Naive thymus-derived CD4-positive, alpha-beta T cell (primary cell): ENCODE measurements at regions not wholly inside any gene's neighbourhood (a gene's known extent, or its start where the extent isn't known, plus 50 kb on each side); places are given as distances from the start of the nearest gene placed in this dataset.

ENCODE experiments used
- ATAC-seq: fragments of 150-1000 bp; cut with Tn5 transposase; 2 replicates; pipeline ENCODE4 v1.10.0; 2021; ENCODE audit warnings: mild to moderate bottlenecking, moderate library complexity
- CTCF ChIA-PET: fragments of 350-600 bp; sonication (Branson Sonifier 250); formaldehyde crosslinking; loops from one replicate; lab custom pipeline; 2021; ENCODE audit warnings: antibody characterized with exemption; lab: Charles Lee
- POLR2A ChIA-PET: fragments of 350-600 bp; sonication (Branson Sonifier 250); formaldehyde crosslinking; loops from one replicate; lab custom pipeline; 2021; ENCODE audit warnings: antibody characterized with exemption, inconsistent platforms; lab: Charles Lee
- DNase-seq, 9 donors: peaks; one replicate each; pipeline versions ENCODE4 v3.0.0 to v3.0.0-alpha.2; 2020 to 2022; ENCODE audit warnings: mixed read lengths in 1 of 9
- H3K27ac ChIP-seq: one replicate; pipeline ENCODE4 v1.7.0; 2013; ENCODE audit warnings: mild to moderate bottlenecking, low read depth, low read length, moderate library complexity
- H3K27me3 ChIP-seq, 2 donors: one replicate each; pipeline ENCODE4 v1.7.0; 2013; ENCODE audit warnings: low read length in 2 of 2, mild to moderate bottlenecking in 2 of 2, moderate library complexity in 2 of 2; ENCODE audit not compliant: control insufficient read depth in 2 of 2, insufficient read depth in 2 of 2
- H3K36me3 ChIP-seq, 3 experiments: 1 replicate in 2 of 3; 2 replicates in 1 of 3; pipeline ENCODE4 v1.7.0; 2013; ENCODE audit warnings: low read length in 3 of 3, mild to moderate bottlenecking in 3 of 3, moderate library complexity in 1 of 3; ENCODE audit not compliant: insufficient read depth in 3 of 3, control insufficient read depth in 2 of 3
- H3K4me1 ChIP-seq, 2 donors: one replicate each; pipeline ENCODE4 v1.7.0; 2013; ENCODE audit warnings: low read length in 2 of 2, mild to moderate bottlenecking in 2 of 2, moderate library complexity in 1 of 2; ENCODE audit not compliant: control insufficient read depth in 2 of 2, insufficient read depth in 2 of 2
- H3K4me3 ChIP-seq: 2 replicates; pipeline ENCODE4 v1.7.0; 2013; ENCODE audit warnings: mild to moderate bottlenecking, low read length
- H3K9me3 ChIP-seq, 3 experiments: 1 replicate in 2 of 3; 2 replicates in 1 of 3; pipeline ENCODE4 v1.7.0; 2013; ENCODE audit warnings: low read length in 3 of 3; ENCODE audit not compliant: control insufficient read depth in 2 of 3
- H3K27ac Mint-ChIP-seq, 9 donors: one replicate each; pipeline ENCODE4 v1.8.0; 2020 to 2022; ENCODE audit warnings: mixed read lengths in 9 of 9, mild to moderate bottlenecking in 8 of 9, moderate library complexity in 5 of 9, inconsistent platforms in 2 of 9
- H3K27me3 Mint-ChIP-seq, 5 donors: one replicate each; pipeline ENCODE4 v1.8.0; 2021 to 2022; ENCODE audit warnings: mixed read lengths in 5 of 5, mild to moderate bottlenecking in 1 of 5
- H3K36me3 Mint-ChIP-seq, 5 donors: one replicate each; pipeline ENCODE4 v1.8.0; 2020 to 2022; ENCODE audit warnings: mixed read lengths in 5 of 5, mild to moderate bottlenecking in 3 of 5, inconsistent platforms in 1 of 5
- H3K4me1 Mint-ChIP-seq, 7 donors: one replicate each; pipeline ENCODE4 v1.8.0; 2020 to 2022; ENCODE audit warnings: mixed read lengths in 7 of 7, mild to moderate bottlenecking in 3 of 7, inconsistent platforms in 1 of 7
- H3K4me3 Mint-ChIP-seq, 10 donors: one replicate each; pipeline ENCODE4 v1.8.0; 2020 to 2022; ENCODE audit warnings: mild to moderate bottlenecking in 10 of 10, mixed read lengths in 10 of 10, moderate library complexity in 6 of 10, inconsistent platforms in 2 of 10
- H3K9me3 Mint-ChIP-seq, 11 donors: one replicate each; pipeline ENCODE4 v1.8.0; 2020 to 2022; ENCODE audit warnings: mixed read lengths in 11 of 11, mild to moderate bottlenecking in 4 of 11, inconsistent platforms in 1 of 11, moderate library complexity in 1 of 11
- intact Hi-C, 2 donors: fragments of 100-400 bp; cut with micrococcal nuclease; formaldehyde crosslinking; loops; one replicate each; pipeline ENCODE4 v1.15.1; 2023

- Mint-ChIP-seq H3K4me3 (no peak overlapping the region), H3K9me3 (peaks cover 0 to 12% (median 1%) of the 10 kb centered on the region in 11 donors), H3K36me3 (no peaks in the 10 kb centered on the region), H3K27me3 (peaks cover 0 to 21% (median 8%) of the 10 kb centered on the region in 5 donors), H3K27ac (no peak overlapping the region), H3K4me1 (no peaks in the 10 kb centered on the region)
- CTCF ChIA-PET: no interaction called here
- intact Hi-C loops: no loop called here
- no peak for DNase-seq
- no peaks in the 10 kb centered on the region for H3K4me1 ChIP-seq
- no peak overlapping the region for H3K4me3 ChIP-seq
- no peaks in the 10 kb centered on the region for H3K27me3 ChIP-seq
- ATAC-seq: no peak
- H3K9me3 ChIP-seq: no peaks in the 10 kb centered on the region
- no peak overlapping the region for H3K27ac ChIP-seq
- POLR2A ChIA-PET: no interaction called here
- H3K36me3 ChIP-seq: no peaks in the 10 kb centered on the region
These were observed 860.6 kb upstream of the CELF2 start for GRCh38 chr10:10156917-10157600.

DNA sequence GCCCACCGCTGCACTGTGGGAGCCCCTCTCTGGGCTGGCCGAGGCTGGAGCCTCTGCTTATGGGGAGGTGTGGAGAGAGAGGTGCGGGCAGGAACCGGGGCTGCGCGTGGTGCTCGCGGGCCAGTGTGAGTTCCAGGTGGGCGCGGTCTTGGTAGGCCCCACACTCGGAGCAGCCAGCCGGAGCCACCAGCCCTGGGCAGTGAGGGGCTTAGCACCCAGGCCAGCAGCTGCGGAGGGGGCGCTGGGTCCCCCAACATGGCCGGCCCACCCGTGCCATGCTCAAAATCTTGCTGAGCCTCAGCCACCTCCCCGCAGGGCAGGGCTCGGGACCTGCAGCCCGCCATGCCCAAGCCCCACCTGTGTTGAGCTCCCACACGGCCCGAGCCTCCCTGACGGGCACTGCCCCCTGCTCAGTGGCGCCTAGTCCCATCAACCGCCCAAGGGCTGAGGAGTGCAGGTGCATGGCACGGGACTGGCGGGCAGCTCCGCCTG is 856.8 kb upstream of the CELF2 start:
- Histone ChIP-seq H3K27ac (no peak overlapping the region), H3K36me3 (no peaks in the 10 kb centered on the region), H3K9me3 (no peaks in the 10 kb centered on the region), H3K4me3 (no peak overlapping the region), H3K27me3 (no peaks in the 10 kb centered on the region), H3K4me1 (no peaks in the 10 kb centered on the region)
- Mint-ChIP-seq H3K27ac (no peak overlapping the region), H3K27me3 (peaks cover 0 to 20% (median 15%) of the 10 kb centered on the region in 5 donors), H3K4me1 (no peaks in the 10 kb centered on the region), H3K9me3 (peaks cover 0 to 16% (median 1%) of the 10 kb centered on the region in 11 donors), H3K36me3 (no peaks in the 10 kb centered on the region), H3K4me3 (no peak overlapping the region)
- ATAC-seq: no peak
- CTCF ChIA-PET: no interaction called here
- intact Hi-C loops: no loop called here
- POLR2A ChIA-PET: no interaction called here
- no peak for DNase-seq

GRCh38 chr10:10164848-10165247 is 852.8 kb upstream of the CELF2 start:
- H3K4me3 Mint-ChIP-seq: no peak overlapping the region
- no peaks in the 10 kb centered on the region for H3K36me3 Mint-ChIP-seq
- ChIA-PET POLR2A (no interaction called here), CTCF (interaction anchor here (0.6 kb wide), 1 partner anchor 38 kb away, joined by 3 read pairs; no protein-coding TSS in a partner anchor)
- DNase-seq: no peak
- no peaks in the 10 kb centered on the region for H3K36me3 ChIP-seq
- no peak overlapping the region for H3K4me3 ChIP-seq
- H3K4me1 Mint-ChIP-seq: no peaks in the 10 kb centered on the region
- H3K27ac ChIP-seq: no peak overlapping the region
- no peaks in the 10 kb centered on the region for H3K4me1 ChIP-seq
- no peak for ATAC-seq
- intact Hi-C loops: no loop called here
- no peaks in the 10 kb centered on the region for H3K27me3 ChIP-seq
- H3K9me3 ChIP-seq: no peaks in the 10 kb centered on the region
- H3K9me3 Mint-ChIP-seq: peaks cover 0 to 9% (median 0%) of the 10 kb centered on the region in 11 donors
- no peak overlapping the region for H3K27ac Mint-ChIP-seq
- H3K27me3 Mint-ChIP-seq: peaks cover 0 to 16% (median 8%) of the 10 kb centered on the region in 5 donors

GRCh38 chr10:10165415-10165814 is 852.3 kb upstream of the CELF2 start:
- Mint-ChIP-seq H3K9me3 (peaks cover 0 to 6% (median 0%) of the 10 kb centered on the region in 11 donors), H3K27ac (no peak overlapping the region), H3K36me3 (no peaks in the 10 kb centered on the region), H3K27me3 (peaks cover 0 to 16% (median 8%) of the 10 kb centered on the region in 5 donors), H3K4me3 (no peak overlapping the region), H3K4me1 (no peaks in the 10 kb centered on the region)
- no peak overlapping the region for H3K4me3 ChIP-seq
- no peak for DNase-seq
- H3K36me3 ChIP-seq: no peaks in the 10 kb centered on the region
- ChIA-PET POLR2A (no interaction called here), CTCF (interaction anchor here (0.6 kb wide), 1 partner anchor 39 kb away, joined by 3 read pairs; no protein-coding TSS in a partner anchor)
- no peaks in the 10 kb centered on the region for H3K9me3 ChIP-seq
- H3K27ac ChIP-seq: no peak overlapping the region
- H3K4me1 ChIP-seq: no peaks in the 10 kb centered on the region
- intact Hi-C loops: no loop called here
- ATAC-seq: no peak
- no peaks in the 10 kb centered on the region for H3K27me3 ChIP-seq

DNA sequence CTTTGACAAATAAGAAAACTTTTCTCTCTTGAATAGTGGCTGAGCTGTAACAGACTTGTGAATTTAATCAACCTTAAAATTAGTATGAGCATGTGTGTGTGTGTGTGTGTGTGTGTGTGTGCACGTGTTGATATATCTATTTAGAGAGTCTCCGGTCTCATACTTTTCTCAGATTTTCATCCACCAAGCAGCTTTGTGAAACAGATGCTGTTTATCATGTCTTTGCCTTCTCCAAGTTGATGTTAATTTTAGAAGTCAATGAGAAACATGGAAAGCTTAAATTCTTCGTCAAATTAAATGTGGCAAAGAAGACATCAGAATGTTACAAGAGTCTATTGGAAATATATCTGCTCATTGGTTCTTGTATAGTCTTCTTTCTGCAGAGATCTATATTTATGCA is 839.2 kb upstream of the CELF2 start:
- no peak overlapping the region for H3K4me3 Mint-ChIP-seq
- Histone ChIP-seq H3K9me3 (no peaks in the 10 kb centered on the region), H3K4me3 (no peak overlapping the region), H3K27ac (no peak overlapping the region), H3K27me3 (no peaks in the 10 kb centered on the region), H3K36me3 (no peaks in the 10 kb centered on the region), H3K4me1 (no peaks in the 10 kb centered on the region)
- POLR2A ChIA-PET: no interaction called here
- ATAC-seq: no peak
- CTCF ChIA-PET: no interaction called here
- intact Hi-C loops: no loop called here
- no peak overlapping the region for H3K27ac Mint-ChIP-seq
- H3K36me3 Mint-ChIP-seq: peaks cover 0 to 4% (median 0%) of the 10 kb centered on the region in 5 donors
- H3K9me3 Mint-ChIP-seq: peaks cover 0 to 15% (median 4%) of the 10 kb centered on the region in 11 donors
- no peak for DNase-seq
- no peaks in the 10 kb centered on the region for H3K4me1 Mint-ChIP-seq
- H3K27me3 Mint-ChIP-seq: peaks cover 0 to 35% (median 24%) of the 10 kb centered on the region in 5 donors

DNA sequence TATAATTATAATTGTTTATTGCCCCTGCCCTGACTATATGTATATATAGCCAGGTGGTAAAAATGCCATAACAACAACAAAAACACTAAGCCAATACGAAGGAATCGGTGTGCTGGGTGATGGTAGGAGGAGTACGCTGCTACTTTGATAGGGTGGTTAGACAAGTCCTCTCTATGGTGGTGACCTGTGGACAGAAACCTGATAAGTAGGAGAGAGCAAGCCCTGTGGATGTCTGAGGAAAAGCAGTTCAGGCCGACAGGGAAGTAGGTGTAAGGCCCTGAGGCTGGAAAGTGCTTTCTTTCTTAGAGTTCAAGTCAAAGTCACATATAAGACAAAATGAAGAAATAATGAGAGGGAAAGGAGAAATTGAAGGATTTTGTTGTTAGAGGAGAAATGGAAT is 823.8 kb upstream of the CELF2 start:
- Histone ChIP-seq H3K36me3 (no peaks in the 10 kb centered on the region), H3K4me1 (no peaks in the 10 kb centered on the region), H3K27me3 (no peaks in the 10 kb centered on the region), H3K9me3 (no peaks in the 10 kb centered on the region), H3K4me3 (no peak overlapping the region), H3K27ac (no peak overlapping the region)
- ATAC-seq: no peak
- POLR2A ChIA-PET: no interaction called here
- no peak for DNase-seq
- peaks cover 0 to 1% (median 0%) of the 10 kb centered on the region in 11 donors for H3K9me3 Mint-ChIP-seq
- no peak overlapping the region for H3K27ac Mint-ChIP-seq
- H3K27me3 Mint-ChIP-seq: peaks cover 0 to 20% (median 13%) of the 10 kb centered on the region in 5 donors
- intact Hi-C loops: no loop called here
- no peaks in the 10 kb centered on the region for H3K4me1 Mint-ChIP-seq
- no peak overlapping the region for H3K4me3 Mint-ChIP-seq
- CTCF ChIA-PET: no interaction called here
- no peaks in the 10 kb centered on the region for H3K36me3 Mint-ChIP-seq

DNA sequence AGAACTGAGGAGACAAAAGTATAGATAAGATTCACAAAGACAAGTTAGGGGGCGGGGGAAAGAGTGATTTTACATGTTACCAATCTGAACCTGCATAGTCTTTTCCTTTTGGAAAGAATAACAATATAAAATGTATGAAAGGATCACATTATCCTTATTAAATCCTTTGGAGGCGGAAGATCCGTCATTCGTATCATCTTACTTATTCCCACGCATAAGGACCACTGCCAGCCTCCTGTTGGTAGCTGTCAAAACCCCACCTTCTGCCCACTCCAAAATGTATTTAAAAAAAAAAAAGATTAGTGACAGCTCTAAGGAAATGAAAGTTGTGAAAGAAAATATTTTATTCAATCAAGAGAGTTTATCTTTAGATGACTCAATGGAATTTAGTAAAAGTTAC is 821.0 kb upstream of the CELF2 start:
- Histone ChIP-seq H3K4me3 (no peak overlapping the region), H3K27me3 (no peaks in the 10 kb centered on the region), H3K27ac (no peak overlapping the region), H3K9me3 (no peaks in the 10 kb centered on the region), H3K4me1 (no peaks in the 10 kb centered on the region), H3K36me3 (no peaks in the 10 kb centered on the region)
- ChIA-PET POLR2A (no interaction called here), CTCF (no interaction called here)
- no peaks in the 10 kb centered on the region for H3K36me3 Mint-ChIP-seq
- intact Hi-C loops: no loop called here
- H3K4me1 Mint-ChIP-seq: no peaks in the 10 kb centered on the region
- ATAC-seq (no peak), DNase-seq (no peak)
- no peak overlapping the region for H3K27ac Mint-ChIP-seq
- no peaks in the 10 kb centered on the region for H3K9me3 Mint-ChIP-seq
- H3K27me3 Mint-ChIP-seq: peaks cover 0 to 13% (median 8%) of the 10 kb centered on the region in 5 donors
- no peak overlapping the region for H3K4me3 Mint-ChIP-seq
